ENCODE measurements at regions not wholly inside any gene's neighbourhood (a gene's known extent, or its start where the extent isn't known, plus 50 kb on each side); places are given as distances from the start of the nearest gene placed in this dataset.
A peak's percentile ranks its signal among the peaks of the same experiment; 100 is the strongest.

DNA sequence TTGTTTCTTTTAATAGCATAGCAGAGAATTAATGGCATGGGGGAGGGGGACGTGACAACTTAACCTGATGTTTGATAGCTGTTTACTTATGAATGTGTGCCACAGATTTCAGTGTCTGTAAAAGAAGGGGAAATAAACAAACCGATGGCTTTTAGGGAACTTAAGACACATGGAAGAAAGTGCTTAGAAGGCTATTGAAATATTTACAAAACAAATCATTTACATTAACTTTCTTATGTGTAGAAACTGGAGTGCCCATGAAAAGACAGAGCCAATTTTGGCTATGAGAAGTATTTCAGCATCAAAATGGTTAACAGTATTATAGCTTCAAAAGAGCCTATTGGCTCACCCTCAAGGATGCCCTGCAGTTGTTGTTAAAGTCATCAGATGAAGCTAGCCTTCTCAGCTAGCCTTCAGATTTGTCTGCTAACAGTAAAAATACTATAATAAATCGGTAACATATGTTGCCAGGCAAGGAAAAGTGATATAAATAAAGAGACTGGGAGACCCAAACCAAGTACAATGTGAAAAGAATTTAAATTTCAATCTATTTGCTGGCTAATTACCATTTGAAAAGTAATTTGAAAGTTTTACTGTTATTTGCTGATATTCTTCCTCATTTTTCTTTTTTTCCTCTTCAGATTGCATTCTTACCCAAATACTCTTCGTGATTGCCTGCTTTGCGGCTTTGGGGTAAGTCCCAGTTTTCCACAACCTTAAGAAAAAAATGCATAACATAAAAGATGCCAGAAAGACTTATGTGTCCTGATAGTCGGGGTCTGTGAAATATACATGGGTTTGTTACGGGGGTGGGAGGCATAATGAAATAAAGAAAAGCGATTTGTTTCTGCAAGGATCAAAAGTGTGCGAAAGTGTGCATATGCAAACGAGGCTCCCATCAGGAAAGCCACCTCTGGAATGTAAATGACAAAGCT, 256.4 kb downstream of the MEIS1 start:
- DNase-seq (ENCODE audit: low spot score): no peak

DNA sequence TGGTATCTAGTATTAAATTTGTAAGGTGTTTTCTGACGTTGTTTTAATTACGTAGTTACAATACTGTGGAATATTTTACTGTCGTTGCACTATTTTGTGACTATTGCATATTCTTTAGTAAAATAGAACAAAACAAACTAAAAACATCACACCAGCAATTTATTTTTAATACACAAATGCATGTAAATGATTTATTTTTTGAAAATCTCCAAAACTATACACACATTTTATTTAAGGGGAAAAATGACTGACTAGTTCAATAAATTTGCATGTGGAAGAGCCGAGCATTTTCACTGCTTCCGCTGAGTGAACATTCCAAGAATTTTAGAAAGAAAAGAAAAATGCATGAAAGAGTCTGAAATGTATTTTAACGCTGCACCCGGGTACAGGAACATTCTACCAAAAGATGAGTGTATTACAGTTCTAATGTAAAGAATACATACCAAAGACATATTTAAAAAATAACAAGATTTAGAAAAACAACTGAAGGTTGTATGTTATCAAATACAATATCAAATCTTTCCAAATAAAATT, 257.7 kb downstream of the MEIS1 start:
- DNase-seq (ENCODE audit: low spot score): no peak

DNA sequence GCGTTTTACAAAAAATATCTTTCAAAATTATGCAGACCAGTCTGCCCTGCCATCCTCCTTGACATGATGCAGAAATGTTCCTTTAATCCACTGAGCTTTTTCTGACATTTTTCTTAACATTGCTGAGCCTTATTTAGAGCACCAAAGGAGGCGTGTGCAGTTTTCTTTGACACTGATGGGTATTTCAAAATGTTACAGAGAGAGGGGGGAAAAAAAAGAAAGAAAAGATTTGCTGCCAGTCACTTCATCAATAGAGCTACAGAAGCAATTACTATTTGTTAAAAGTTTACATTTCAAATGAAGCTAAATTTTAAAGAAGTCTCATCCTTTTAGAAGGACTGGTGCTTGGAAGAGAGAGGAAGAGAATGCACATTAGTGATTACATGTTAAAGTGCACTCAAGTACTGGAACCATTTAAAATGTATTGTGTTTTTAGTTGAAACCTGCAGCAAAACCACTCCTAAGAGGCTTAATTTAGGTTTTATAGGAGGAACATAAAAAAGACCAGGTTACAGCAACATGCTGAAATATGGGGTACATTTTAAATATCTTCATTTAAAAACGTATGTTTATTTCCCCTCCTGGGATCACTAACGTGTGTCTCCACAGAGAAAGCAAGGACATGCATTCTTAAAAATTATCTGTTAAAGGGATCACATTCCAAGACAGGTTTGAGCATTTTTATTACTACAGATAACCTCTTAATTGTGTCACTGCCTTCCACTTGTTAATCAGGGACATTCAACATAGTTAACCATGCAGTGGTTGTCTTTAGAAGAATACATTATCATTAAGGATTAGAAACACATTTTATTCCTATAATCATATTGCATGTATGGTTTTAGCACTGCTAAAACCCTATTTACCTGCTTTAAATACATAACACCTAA, 258.4 kb downstream of the MEIS1 start:
- DNase-seq (ENCODE audit: low spot score): no peak

DNA sequence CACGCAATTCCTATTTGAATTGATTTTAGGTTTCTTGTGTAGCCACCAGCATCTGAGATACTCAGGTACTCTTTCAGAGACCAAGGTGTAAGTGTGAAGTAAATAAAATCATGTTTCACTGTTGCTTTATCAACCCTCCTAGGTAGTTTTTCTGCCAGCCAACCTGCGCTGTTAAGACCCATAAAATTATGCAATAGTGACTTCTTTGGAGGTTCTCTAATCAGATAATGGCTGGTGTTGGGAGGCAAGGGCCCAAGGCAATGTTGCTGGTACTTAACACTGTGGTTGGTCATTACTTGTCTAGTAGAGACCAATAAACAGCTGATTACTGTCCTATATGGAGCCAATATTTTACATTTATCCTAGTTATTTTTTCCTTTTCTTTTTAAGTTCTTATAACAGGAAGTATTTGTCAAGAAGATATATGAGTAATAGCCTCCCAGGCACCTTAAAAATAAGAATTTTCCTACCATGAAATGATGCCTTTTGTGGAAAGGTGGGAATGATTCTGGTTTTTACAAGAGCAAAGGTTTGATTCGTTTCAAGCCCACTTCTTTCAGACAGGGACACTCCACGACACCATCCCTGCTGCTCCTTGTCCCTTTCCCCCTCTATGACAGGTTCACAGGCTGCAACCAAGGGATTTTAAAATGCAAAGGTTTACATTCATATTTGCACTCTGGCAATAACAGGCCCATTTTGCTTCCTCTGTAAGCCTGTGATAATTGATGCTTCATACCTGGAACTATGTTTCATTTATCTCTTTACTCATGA, 259.3 kb downstream of the MEIS1 start:
- no peak for DNase-seq (ENCODE audit: low spot score)

DNA sequence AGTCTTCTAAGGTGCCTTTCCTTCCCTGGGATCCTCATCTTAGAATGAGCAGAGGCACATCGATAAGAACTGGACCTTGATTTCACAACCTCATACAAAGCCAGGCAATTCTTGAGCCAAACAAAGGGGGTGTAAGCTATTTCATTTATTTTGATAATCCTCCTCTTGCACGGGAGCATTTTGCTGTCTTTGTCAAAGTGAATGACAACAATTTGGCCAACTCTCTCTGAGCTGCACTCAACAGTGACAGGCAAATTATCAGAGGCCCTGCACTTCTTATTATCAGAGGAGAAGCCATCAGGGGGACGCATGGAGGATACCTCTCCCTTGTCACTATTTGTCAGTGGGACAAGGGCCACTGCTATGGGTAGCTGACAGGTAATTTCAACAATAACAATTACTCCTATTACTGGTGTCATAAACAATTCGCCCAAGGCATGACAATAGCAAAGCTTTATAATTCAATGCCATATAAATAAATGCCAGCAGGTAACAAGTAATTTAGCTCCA, 260.4 kb downstream of the MEIS1 start:
- no peak for DNase-seq (ENCODE audit: low spot score)

DNA sequence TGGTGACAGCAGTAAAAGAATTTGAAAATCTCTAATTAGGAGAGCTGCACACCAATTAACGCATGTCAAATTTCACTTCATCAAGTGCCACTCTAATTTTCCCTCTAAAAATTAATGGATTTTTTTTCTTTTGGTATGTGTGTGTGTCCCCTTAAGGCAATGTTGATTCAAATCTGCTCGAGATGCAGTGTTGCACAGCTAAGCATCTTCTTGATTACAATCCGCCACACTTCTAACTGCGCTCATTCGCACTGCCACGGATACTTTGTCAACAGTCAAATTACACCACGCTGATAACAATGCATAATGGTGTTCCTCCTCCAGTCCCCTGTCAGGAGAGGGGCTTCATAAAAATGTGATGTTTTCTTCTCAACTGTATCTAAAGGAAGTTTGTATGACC, 261.4 kb downstream of the MEIS1 start:
- no peak for DNase-seq (ENCODE audit: low spot score)

DNA sequence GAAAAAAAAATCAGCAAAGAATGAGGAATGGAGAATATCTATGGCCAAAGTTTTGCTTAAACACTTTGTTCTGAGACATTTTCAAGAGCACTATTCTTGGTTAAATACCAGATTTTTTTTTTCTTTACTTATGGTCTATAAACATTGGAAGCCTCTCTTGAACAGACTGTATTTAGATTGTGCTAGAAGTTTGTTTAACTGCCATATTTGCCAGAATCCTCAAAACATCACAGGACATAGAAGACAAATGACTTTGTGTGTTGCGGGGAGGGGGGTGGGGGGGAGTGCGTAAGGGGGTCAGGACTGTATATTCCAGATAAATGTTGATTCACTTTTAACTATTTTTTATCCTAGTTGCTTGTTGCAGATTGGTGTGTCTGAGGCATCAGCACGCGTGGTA, 262.0 kb downstream of the MEIS1 start:
- DNase-seq (ENCODE audit: low spot score): no peak

DNA sequence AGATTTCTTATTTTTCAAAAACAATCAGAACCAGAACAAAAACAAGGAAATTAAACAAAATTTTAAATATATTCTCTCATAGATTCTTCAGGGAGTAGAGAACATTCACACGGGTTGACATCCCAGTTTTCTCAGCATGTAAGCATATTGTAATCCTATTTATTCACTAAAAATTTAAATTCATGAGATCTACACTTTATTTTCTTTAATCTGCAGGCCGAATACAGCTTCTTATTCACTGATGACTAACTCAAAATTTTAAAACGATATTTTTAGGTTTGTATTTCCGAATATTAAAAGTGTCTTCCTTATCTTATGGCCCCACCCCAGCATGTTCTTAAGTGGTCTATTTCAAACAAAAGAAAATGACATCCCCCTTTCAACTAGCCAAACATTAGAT, 262.4 kb downstream of the MEIS1 start:
- no peak for DNase-seq (ENCODE audit: low spot score)

DNA sequence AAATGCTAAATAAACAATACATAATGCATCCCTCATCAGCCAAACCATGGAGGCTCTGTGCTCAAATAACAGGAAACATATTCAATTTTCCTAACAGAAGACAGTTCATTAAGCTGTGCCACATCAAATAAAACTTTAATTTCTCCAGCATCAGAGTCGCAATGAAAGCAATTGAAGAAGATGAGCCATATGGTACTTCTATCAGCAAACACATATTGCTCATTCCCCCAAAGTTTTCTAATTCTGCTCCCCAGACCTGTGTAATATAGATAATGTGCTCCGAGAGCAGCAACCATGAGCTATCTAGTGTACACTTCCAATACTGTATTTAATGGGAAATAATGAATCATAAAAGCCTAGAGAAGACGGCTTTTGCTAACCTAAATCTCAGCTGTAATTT, 263.2 kb downstream of the MEIS1 start:
- DNase-seq (ENCODE audit: low spot score): no peak

DNA sequence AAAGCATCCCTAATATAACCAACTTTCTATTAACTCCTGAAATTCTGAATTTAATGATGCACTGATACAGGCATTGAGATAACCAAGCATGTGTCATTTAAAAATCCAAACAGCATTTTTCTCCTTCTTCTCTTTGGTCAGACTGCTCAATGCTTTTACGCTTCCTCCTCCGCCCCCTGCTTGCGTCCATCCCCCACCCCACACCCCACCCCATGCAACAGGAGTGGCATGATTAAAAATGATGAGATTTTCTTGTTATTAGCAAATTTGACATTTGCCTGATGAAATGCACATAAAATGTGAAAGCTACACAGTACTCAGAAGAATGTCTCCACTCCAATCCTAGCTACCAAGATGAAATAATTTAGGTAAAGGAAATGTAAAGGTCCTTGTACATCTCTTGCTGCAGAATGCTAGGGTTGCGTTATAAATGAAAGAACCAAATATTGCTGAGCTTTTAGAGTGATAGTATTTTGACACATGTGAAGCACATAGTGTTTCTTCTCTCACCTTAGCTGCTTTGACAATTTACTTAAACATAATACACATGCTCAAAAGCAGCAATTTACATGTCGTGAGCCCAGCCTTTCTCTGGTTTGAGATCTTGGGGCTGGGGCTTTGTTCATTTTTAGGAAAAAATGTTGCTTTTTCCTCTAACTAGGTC, 263.8 kb downstream of the MEIS1 start:
- no peak for DNase-seq (ENCODE audit: low spot score)

DNA sequence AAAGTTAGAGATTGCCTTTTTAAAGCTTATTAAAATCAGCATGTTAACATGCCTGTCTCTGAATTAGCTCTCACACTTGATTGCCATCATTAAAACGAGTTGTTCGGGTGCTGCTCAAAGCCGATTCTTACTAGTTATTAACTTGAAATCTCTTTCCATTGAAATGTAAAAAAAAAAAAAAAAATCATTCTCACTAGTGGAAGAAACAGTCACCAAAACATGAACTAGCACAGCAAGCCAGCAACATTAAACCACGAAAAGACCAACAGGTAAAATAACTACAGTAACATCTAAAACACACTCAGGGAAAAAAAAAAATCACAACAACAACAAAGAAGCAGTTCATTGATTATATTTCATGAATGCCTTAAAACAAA, 264.5 kb downstream of the MEIS1 start:
- no peak for DNase-seq (ENCODE audit: low spot score)

DNA sequence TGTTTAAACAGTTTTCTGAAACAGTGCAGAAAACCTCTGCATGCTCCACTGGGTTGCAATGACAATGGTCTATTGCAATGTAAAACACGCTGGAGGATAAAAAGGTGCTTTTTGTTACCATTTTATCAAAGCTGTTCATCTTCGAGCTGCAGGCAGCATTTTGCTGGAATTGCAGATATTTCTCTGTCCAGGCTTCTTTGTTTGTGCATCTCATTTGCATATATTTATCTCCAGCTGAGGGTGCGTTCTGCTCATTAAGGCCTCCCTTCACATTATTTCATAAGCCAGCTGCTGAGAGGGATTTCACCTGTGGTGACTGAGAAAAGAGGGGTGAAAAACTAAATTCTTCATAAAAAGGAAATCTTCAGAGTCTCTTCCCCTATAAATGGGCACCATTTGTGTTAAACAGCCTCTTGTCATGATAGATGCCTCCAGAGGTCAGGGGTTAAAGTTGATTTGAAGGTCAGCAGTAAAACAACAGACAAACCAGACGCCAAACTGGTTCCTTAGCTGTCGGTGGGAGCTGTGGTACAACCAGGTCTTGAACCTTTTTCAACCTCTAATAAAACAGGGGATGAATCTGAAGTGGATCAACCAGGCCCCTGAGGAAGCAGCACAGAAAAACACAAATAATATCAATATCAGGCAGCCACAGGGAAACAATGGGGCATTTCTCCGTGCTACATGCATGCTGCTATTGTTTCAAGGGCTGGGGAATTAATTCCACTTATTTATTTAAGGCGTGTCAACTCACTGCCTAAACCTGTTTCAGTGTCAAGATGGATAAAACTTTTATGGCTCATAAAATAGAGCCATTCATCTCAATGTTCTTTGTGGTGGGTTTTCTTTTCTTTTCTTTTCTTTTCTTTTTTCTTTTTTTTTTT, 265.1 kb downstream of the MEIS1 start:
- no peak for DNase-seq (ENCODE audit: low spot score)

DNA sequence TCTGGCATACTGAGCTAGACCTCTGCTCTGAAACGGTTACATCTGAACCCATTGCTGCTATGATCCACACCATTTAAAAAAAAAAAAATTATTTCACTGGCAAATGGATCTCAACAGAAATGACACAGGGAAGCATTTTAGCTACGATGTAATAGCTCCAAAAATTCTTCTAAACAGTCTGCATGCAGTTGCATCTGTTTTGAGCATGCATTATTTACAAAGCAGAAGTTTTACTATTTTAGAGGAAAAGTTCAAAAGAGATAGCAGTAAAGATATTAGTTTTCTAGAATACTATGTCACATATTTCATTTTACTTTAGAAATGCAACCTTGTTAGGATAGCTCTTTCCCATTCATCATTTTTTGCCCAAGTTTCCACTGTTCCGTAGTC, 265.7 kb downstream of the MEIS1 start:
- DNase-seq (ENCODE audit: low spot score): no peak

DNA sequence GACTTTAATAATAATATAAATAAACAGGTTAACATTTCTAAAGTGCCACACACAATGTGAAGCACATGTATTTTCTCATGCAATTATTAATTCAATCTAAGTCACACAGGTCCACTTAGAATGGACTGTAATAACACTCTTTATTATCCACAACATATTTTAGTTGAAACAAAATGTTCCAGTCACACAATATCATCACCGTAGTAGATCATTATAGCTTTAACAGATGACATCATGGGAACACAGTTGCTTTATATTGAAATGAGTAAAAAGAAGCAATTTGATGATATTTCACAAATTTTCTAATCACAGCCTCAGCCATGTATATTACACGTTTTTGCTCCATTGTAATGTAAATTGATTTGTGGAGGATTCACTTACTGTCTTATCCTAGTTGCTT, 266.3 kb downstream of the MEIS1 start:
- no peak for DNase-seq (ENCODE audit: low spot score)

DNA sequence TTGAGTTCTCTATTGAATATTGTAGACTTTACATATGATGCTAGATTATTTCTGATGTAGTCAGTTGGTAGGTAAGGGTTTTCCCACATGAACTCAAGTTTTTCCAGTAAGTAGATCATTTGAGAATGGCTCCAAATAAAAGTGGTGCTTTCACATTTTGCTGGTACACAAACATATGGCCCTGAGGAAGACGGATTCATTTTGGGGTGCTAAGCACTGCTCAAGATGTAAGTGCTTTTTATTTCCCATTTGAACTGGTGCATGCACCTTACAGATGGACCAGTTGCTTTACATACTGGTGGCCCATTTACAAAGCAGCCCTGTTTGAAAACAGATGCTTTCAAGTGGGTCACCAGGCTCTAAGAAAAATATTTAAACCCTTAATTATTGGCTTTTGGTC, 266.7 kb downstream of the MEIS1 start:
- DNase-seq (ENCODE audit: low spot score): no peak

DNA sequence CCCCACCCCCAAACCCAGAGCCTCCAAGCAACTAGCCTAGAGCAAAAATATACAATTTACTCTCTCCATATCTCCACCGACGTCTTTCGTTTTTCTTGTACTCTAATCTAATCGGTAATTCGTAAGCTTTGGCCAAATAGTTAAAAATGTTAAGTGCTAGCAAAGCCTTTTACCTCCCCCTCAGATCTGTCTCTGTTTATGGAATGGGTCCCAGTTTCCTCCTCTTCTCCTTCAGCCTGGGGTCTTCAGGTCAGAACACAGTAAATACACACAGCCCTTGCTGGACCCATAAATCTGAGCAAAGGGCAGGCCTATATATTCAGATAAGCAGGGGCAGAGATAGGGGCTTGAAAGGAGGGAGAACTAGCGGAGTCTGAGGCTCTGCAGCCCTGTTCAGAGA, 267.4 kb downstream of the MEIS1 start:
- DNase-seq (ENCODE audit: low spot score): peak; percentile 15

DNA sequence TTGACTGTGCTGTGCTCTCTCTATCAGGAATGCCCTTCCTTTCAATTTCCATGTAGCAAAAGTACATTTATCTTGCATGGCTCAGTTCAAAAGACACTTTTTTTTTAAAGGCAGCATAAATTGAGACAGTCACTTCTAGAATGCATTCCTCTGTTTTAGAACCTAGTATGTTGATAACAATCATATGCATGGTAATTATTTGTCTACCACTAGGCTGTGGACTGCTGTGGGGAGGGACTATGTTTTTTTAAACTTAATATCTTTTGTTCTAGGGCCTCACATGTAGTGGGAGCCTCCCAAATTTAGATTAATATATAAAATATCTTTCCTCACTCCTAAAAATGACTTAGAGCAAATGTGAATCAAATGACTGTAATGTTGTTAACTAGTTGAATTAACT, 269.9 kb downstream of the MEIS1 start:
- DNase-seq (ENCODE audit: low spot score): no peak

DNA sequence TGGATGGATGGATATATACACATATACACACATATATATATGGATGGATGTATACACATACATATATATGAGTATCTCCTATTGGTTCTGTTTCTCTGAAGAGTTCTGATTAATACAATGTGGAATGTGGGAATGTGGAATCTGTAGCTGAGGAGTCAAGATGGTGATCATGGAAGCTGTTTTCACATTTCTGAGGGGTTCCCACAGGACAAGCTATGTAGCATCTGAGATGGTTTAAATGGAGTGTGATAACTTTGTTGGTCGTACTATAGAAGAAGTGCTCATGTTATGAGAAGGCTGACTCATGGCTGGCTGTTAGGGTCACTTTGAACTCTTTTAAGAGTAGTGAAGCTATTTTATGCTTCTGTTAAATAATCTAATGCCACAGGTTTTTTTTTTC, 279.7 kb downstream of the MEIS1 start:
- DNase-seq (ENCODE audit: low spot score): no peak

DNA sequence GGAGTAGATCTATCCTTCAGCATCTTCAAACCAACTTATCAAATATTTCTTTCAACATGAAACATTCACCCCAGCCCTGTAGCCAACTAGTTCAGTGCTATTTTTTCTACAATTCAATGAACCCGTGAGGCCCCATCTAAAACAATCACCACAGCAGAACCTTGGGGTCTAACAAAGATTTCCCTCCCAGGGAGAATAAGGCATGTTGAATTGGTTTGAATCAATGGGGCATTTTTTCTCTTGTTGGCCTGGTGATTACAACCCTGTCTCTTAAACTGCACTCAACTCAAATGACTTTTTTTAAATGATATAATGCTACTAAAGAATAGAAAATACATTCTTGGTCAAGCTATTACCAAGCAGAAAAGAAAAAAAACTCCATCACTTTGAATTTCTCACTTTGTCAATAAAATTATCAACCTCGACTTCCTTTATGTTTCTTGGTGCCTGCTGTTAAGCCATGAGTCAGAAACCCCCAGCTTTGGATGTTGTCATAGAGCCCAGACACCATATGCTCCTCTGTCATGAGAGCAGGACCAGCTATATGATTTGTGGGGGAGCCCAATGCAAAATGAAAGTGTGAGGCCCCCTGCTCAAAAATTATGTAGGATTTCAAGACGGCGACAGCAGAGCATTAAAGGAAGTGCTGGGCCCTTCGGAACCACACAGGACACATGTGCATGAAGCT, 282.4 kb downstream of the MEIS1 start:
- DNase-seq (ENCODE audit: low spot score): no peak

DNA sequence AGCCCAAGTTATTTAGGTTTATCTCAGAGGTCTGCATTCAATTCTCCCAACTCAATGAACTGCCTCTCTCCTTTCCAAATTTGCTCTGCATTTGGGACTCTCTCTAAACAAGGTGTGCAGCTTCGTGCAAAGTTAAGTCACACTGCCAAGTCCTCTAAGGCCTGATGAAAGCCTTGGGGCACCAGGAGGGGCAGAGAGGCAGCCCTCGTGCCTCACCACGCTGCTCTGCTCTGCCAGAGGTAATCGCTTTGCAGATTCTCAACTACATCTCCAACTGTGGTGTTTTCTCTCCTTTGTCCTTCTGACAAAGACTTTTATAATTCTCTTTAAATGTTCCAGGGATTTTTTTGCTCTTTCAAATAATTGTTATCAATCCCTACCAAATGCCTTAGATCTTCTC, 283.0 kb downstream of the MEIS1 start:
- no peak for DNase-seq (ENCODE audit: low spot score)
